CD1c-positive myeloid dendritic cell (primary cell): ENCODE measurements at regions not wholly inside any gene's neighbourhood (a gene's known extent, or its start where the extent isn't known, plus 50 kb on each side); places are given as distances from the start of the nearest gene placed in this dataset.

Experiments
- DNase-seq: peaks from one replicate; pipeline ENCODE4 v3.0.0-alpha.2; 2016; ENCODE audit errors: extremely low spot score

DNA sequence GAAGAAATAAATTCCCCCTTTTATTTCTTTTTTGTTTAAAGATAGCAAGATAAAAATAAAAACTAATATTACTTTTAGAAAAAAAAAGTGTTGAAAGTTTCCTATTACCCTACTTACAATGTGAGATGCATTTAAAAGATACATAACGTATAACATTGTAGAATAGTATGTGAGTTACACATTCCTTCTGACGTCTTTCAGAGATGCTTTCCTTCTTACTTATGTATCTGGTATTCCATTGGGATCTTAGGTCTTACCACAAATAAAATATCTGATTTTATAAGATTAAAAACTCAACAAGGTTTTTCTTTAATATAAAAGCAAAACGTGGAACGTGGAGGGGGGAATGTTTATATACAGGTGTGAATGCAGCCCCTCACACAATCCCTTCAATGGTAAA is 147.2 kb upstream of the ETS2 start:
- DNase-seq = no peak

DNA sequence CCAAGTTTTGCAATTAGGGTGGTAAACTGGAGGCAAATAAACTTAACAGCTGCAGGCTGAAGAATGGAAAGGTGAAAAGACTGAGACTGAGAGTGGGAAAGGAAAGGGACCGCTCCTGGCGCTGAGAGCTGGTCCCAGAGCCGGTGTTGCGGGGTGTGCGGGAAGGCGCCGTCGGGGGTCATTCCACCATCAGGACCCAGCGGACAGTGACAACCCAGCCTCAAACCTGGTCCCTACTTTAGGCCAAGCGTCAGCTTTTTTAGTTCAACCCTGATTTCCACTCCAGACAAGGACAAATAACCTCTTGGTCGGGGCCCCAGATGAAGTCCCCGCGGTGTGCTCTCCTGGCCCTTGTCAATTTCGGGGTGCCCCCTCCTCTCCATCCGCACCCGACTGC is 145.8 kb upstream of the ETS2 start:
- DNase-seq = no peak

DNA sequence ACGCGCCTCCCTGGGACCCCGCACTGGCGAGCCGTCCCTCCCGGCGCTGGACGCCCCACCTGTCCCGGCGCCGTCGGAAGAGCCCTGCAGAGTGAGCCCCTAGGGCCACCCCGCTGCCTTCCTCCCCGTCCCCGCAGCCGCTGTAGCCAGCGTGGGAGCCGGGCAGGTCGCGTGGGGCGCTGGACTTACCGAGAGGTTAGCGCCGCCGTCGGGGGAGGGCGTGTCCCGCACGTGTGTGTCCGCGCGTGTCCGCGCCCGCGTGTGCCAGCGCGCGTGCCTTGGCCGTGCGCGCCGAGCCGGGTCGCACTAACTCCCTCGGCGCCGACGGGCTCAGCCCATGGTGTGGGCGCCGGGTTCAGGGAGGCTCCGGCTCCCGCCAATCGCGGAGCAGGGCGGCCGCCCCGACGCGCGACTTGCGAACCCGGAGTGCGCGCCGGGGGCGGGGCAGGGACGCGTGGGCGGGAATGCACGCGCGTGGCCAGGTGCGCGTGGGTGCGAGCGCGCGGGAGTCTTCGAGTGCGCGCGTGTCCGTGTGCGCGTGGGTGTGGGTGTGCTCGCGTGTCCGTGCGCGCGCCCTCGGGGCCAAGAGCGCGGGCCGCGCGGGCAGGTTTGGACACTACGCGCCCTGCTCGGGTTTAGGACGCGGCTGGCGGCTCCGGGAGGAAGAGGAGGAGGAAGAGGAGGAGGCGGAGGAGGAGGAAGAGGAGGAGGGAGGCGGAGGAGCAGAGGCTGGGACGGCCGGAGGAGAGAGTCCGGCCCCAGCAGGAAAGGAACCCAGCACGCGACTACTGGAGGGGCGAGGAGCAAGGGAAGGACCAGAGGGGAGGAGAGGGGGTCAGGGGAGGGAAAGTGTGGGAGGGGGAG is 145.2 kb upstream of the ETS2 start:
- DNase-seq = peak; percentile 56

DNA sequence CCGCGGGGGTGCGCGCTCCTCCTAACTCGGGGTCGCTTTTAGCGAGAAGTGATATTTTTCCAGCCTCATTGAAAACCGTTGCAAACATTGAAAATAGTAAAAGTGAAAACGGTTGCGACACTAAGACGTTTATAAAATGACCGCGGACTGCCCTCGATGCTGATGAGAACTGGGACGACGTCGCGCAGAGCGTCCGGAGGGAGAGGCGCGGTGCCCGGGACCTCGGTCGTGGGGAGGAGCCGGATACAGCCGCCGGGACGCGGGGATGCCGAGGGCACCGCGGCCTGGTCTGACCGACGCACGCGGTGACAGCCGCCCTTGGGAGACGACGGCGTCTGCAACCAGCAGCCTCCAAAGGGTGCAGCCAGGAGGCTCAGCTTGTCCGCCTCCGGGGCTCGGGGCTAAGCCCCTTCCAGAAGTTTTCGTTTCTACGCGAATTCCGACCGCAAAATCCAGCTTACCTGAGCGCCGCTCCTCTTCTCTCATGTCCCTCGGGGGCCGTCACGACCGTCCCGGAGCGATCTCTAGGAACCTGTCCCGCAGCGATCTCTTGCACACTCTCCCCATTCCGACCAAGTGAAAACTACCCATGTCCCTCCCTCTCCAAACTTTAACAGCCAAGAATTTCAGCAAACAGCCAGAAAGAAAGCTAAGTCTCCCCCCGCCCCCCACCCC is 144.4 kb upstream of the ETS2 start:
- peak; percentile 76 for DNase-seq

DNA sequence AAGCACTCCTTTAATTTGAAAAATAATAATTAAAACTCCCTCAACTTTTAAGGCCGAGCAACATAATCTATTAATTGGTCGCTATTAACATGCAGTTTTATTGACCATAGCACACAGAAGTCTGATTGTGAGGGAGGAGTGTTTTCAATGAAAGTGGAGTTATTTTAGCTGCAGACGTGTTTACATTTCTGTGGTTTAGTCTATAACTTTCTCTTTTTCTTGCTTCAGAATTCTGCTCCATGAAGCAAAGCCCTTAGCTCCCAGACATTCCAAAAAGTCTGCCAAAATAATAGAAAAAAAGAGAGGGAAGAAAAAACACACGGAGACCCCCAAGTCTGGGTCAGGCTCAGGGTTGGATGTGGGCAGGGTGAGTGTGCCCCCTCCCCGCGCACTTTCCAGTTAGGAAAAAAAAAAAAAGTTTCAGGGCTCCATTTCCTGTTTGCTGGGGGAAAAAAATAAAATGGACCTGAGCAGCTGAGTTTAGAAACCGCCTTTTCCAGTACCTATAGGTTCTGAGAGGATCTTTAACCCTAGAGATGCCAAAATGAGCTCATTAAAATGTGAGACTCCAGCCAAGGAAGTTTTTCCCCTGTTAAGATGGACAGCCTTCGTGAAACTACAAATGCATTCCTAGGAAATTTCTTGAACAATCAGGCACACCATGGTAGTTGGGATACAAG is 143.7 kb upstream of the ETS2 start:
- no peak for DNase-seq

DNA sequence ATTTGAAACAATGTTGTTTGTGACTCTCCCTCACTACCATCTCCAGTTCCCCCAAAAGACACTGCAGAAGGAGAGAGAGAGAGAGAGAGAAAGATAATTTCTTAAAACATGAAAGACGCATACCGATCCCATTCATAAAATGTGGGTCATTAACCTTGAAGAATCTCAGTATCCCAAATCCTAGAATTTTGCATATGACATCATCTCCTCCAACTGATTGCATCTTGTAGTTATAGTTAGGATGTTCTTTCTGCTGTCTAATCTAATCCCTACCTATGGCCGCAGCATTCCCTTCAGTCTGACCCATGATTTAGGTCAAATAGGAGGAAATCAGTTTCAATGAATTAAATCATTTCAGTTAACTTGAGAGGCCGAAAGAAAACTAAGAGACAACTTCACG is 142.4 kb upstream of the ETS2 start:
- no peak for DNase-seq

DNA sequence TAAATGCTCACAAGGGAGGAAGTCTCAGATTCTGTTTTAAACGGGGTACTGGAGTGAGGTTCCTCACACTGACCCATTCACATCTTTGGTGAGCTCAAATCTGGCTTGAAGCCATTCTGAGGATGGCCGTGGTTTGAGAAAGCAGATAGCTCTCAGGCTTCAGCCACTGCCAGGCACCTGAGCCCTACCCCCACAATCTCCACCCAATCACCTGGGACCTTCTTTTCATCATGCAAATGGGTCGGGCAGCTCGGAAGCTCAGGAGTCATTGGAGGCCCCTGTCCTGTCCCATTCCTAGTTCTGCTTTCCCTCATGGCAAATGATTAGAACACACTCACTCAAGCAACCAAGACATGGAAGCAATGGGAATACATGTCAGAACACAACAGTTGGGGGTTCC is 141.4 kb upstream of the ETS2 start:
- no peak for DNase-seq

DNA sequence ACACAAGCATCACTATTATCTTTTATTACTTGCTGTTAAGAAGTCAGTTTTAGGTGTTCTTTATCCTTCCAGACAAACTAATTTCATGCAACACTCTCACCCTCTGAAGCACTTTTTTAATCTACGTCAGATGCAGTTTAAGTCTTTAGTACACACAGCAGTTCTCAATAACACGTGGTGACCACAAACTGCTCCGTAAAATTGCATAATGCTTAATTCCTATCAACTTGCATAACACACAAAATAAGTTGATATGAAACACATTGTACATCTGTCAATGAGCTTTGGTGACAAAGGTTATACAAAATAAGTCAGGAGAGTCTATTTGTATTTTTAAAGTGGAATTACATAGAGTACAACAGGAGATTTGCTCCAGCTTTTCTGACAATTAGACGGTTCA is 140.9 kb upstream of the ETS2 start:
- no peak for DNase-seq

DNA sequence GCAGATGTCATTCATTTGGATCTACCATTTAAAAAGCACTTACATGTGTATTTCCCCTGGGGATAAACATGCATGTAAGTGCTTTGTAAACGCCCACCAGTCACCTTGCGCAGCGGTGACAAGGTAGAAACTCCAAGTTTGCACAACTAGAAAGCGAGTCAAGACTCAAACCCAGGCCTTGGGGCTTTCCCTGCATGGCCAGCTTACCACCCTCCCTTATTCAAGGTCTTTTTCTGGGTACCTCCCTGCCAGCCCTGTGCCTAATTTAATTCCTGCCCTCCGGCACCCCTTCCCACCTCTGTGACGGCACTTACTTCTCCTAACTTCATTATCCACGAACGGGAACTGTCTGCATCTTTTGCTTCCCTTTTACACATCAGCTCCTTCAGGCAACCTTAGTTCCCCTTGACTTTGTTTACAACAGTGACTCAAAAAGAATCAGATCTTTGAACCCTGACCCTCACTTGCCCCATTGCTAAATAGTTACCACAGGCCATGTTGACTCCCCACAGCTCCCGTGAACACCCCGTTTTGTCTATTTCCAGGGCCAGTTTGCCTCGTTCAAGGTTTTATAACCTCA is 138.3 kb upstream of the ETS2 start:
- peak; percentile 81 for DNase-seq

DNA sequence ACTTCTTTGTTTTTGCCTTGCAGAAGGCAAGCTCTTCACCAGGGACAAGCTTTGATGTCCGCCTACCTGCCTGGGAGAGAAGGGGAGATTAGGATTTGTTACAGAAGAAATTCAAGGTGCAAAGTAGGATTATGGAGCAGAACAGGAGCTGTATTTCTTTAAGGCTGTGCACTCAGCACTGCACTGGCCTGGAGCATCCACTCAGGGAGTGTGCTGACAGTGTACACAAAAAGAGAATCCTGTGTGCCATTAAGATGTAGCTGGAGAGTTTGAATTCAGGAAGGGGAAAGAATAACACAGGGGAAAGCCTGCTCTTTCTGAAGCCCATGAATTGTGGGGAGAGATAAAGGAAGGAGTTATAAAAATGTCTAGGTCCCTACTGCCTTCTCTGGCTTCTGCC is 137.7 kb upstream of the ETS2 start:
- DNase-seq = no peak

DNA sequence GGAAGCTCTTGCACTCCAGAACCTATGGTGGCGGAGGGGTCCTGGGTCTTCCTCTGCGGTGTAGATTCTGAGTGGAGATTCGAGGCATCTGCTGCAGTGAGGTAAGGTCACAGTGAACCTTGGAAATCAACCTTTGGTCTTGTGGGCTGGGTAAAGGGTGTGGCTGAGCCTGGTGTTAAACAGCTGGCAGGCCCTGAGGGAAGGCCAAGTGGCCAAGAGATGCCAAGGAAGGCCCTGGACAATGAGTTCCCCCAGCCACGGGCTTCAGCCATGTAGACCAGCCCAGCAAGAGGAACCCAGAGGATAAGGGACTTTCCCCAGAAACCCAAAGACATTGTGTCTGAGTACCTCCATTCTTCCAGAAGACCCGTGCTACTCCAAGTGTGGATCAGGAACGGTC is 137.2 kb upstream of the ETS2 start:
- DNase-seq = peak; percentile 29

DNA sequence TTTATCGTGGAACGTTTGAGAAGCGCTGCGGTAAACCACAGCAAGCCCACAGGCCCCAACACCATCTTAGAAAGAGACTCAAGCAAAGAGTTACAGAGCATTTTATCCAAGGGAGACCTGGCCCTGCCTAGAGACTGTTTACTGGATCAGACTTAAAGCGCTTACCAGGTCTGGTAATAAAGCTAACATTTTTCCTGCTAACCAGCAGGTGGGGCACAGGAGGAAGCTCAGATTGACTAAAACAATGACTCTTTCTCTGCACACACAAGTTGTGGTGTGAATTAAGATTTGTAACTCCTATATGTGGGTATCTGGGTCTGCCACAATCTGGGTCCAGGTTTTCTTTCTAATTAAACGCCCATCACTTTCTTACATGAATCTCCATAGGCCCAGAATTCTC is 136.5 kb upstream of the ETS2 start:
- peak; percentile 24 for DNase-seq

DNA sequence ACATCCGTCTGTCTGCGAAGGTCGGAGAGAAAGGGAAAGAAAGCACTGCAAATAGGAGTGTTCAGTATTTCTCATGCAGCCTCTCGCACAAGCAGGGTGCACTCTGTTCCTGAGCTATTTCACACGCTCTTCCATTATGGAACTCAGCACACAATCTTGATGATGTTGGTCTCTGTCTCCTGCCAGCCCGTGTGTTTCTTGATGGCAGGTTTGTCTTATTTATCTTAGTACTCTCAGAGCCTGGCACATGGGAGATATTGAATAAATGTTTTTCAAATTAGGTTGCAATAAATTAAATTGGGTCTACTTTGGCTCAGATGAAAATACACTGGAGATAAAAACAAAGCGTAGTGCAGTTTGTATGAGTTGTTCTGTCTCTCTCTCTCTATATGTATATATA is 134.9 kb upstream of the ETS2 start:
- DNase-seq = no peak

DNA sequence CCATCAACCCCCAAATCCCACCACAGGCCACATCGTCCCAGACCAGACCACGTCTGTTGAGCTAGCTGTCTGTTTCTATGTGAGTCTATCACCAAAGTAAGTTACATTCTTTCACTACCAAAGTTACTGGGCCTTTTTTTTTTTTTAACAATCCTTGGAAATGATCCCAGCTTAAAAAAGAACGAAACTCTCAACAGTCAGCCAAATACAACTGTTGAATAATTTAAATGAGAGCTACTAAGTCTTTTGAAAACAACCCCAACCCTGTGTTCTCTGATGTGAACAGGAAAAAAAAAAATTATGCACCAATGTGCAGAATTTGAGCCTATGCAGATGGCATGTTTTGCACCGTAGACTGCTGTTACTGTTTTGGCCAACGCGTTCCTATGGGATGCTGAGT is 134.0 kb upstream of the ETS2 start:
- no peak for DNase-seq

DNA sequence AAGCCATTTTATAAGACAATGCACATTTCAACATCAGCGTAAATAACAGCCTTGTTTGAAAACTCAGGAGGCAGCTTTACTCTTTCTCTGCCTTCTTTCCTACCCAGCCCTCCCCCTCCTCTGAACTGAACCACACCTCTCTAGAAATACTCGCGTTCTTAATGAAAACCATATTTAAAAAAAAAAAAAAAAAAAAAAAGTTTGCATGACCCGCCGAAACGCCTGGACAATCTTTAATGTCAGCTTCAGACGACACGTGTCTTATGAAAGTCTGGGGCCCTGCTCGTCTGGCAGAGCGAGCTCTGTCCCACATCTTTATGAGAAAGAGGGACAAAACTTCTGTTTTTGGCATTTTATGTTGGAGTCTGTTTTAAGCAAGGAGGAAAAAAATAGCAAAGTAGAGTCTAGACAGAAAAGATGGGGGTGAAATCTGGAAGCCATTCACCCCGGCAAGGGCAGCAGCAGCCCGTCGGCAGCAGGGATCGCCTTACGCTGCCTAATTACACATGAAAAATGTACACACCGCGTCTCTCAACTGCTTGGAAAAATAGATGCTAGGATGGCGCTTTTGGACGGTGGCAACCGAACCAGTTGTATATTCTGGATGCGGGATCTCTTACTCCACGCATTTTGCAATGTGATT is 130.4 kb upstream of the ETS2 start:
- no peak for DNase-seq

DNA sequence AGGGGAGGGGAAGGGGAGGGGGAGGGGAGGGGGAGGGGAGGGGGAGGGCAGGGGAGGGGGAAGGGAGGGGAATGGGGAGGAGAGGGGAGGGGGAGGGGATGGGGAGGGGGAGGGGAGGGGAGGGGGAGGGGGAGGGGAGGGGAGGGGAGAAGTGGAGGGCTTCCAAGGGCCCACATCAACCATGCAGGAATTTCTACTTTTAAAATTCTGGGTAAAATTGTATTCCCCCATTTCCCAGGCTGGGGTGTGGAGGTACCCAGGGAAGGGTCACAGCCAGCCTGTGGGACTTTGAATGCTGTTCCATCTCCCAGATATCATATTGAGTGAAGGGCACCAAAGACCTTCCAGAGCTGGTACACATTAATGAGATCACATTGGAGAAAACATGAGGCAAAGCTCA is 126.9 kb upstream of the ETS2 start:
- no peak for DNase-seq

DNA sequence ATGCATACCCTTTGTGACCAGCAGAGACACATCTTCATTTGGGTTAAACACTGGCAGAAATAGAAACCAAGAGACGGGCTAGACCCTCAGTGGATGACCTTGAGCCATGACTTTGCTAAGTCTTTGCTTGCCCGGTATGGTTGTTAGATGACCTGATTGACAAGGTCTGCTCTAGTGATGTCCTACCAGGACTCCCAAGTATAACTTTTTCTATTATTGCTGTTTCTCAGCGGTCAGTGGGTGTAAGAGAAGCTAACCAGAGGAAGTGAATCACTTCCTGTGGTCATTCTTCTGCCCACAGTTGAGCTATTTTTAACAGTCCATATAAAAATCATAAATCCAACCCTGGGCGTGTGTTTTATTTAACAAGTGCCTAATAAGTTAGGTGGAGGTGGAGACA is 126.2 kb upstream of the ETS2 start:
- peak; percentile 90 for DNase-seq

DNA sequence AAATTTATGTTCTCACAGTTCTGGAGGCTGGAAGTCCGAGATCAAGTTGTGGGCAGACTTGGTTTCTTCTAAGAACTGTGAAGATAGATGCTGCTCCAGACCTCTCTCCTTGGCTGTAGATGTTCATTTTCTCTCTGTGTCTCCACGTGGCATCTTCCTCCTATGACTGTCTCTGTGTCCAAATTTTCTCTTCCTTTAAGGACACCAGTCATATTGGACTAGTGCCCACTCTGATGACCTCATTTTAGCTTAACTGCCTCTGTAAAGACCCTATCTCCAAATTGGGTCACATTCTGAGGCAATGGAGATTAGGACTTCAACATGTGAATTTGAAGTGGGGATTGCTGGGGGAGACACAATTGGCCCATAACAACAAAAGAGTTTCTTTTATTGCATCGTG is 125.3 kb upstream of the ETS2 start:
- DNase-seq = peak; percentile 67

DNA sequence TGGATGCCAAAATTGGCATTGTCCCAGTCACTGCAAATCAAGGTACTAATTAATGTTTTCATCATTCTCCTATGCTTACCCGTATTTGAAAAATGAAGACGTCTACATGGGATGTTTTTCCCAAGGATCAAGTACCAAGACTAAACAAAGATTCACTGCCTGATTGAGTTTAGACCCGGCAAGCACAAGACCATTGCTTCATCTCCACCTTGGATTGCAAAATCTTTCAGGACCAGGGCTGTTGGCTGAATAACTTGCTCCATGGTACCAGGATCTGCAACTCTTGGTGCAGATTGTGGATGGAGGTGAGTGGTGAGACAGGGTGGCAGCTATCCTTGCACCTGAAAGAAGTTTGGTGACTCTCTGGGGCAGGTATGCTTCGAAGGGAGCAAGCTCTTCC is 122.5 kb upstream of the ETS2 start:
- DNase-seq = no peak

DNA sequence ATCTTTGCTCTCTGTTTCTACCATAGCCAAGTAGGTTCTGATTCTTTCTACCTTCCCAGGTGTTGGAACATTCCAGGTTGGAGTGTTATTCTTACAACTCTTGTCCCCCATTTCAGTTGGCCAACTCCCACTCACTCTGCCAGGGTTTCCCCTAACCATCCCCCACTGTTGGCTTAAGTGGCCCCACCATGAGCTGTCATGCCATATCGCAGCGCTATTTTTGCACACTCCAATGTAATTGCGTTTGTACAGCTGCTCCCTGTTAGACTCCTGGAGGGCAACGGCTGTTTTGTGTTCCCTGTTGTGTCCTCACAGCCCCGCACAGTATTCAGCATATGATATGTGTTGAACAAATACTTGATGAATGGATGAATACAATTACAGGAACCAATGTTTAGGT is 117.7 kb upstream of the ETS2 start:
- no peak for DNase-seq

DNA sequence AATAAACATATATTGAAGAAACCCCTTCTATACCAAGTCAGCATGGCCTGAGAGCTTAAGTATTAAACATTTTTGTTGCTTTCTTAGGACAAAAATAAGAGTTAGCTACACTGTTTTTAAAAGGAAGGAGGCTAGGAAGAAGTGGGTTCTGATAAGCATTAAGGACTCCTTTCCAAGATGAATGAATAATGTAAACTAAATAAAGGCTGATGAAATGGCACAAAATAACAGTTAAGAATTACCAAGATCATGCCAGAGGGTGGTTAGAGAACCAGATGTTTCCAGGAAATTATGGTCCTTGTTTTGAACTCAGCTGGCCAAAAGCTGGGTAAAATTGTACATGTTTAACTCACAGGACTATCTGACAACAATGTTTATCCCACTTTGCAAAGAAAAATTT is 114.1 kb upstream of the ETS2 start:
- no peak for DNase-seq

DNA sequence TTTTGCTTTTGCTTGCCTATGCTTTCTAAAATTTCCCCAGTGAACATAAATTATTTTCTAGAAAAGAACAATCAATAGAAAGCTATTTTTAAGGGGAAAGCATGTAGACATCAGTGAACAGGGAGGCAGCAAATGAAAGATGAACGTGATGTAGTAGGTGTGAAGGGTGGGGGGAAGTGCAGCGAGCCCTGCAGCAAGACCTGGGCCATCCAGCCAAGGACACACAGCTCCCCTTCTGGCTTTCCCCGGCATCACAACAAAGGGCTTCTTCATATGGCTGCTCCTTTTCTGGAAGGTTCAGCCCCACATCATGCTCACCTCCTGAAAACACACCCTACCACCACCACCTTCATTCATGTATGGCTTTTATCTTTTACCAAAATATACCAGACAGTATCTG is 109.2 kb upstream of the ETS2 start:
- no peak for DNase-seq
